HFFc6 (cell line): ENCODE measurements at regions not wholly inside any gene's neighbourhood (a gene's known extent, or its start where the extent isn't known, plus 50 kb on each side); places are given as distances from the start of the nearest gene placed in this dataset.

Experiments used
- DNase-seq: peaks from one replicate; pipeline ENCODE4 v3.0.0-alpha.2; 2018
- H3K27ac Mint-ChIP-seq: 2 replicates; pipeline ENCODE4 v1.8.0; 2020; ENCODE audit warnings: mild to moderate bottlenecking, mixed read lengths
- H3K27me3 Mint-ChIP-seq: 2 replicates; pipeline ENCODE4 v1.8.0; 2021; ENCODE audit warnings: mild to moderate bottlenecking, moderate library complexity, mixed read lengths; ENCODE audit not compliant: insufficient read depth
- H3K36me3 Mint-ChIP-seq: 2 replicates; pipeline ENCODE4 v1.8.0; 2021; ENCODE audit warnings: low read depth, mixed read lengths
- H3K4me1 Mint-ChIP-seq: 2 replicates; pipeline ENCODE4 v1.8.0; 2020; ENCODE audit warnings: low read depth, mixed read lengths
- H3K4me3 Mint-ChIP-seq: 2 replicates; pipeline ENCODE4 v1.8.0; 2020; ENCODE audit warnings: mild to moderate bottlenecking, moderate library complexity, mixed read lengths
- H3K9me3 Mint-ChIP-seq: 2 replicates; pipeline ENCODE4 v1.8.0; 2020; ENCODE audit warnings: mild to moderate bottlenecking, mixed read lengths
- TF ChIP-seq, protein P1 (sequence below): fragments of 200-600 bp; sonication (generic); IDR thresholded peaks from 2 replicates; pipeline ENCODE4 v1.5.0; 2021; ENCODE audit warnings: antibody characterized with exemption, mild to moderate bottlenecking

GRCh38 chr12:118821386-118821925 is 159.9 kb upstream of the SRRM4 start:
- H3K4me1 Mint-ChIP-seq: no peaks in the 10 kb centered on the region
- H3K36me3 Mint-ChIP-seq: no peaks in the 10 kb centered on the region
- no peak for DNase-seq
- H3K27me3 Mint-ChIP-seq: peaks cover 2% of the 10 kb centered on the region; the same call in 1 of the 2 replicates
- H3K4me3 Mint-ChIP-seq: no peak overlapping the region
- H3K27ac Mint-ChIP-seq: no peak overlapping the region
- H3K9me3 Mint-ChIP-seq: peaks cover 41% of the 10 kb centered on the region
- TF ChIP-seq, protein P1, sequence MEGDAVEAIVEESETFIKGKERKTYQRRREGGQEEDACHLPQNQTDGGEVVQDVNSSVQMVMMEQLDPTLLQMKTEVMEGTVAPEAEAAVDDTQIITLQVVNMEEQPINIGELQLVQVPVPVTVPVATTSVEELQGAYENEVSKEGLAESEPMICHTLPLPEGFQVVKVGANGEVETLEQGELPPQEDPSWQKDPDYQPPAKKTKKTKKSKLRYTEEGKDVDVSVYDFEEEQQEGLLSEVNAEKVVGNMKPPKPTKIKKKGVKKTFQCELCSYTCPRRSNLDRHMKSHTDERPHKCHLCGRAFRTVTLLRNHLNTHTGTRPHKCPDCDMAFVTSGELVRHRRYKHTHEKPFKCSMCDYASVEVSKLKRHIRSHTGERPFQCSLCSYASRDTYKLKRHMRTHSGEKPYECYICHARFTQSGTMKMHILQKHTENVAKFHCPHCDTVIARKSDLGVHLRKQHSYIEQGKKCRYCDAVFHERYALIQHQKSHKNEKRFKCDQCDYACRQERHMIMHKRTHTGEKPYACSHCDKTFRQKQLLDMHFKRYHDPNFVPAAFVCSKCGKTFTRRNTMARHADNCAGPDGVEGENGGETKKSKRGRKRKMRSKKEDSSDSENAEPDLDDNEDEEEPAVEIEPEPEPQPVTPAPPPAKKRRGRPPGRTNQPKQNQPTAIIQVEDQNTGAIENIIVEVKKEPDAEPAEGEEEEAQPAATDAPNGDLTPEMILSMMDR: no peak

DNA sequence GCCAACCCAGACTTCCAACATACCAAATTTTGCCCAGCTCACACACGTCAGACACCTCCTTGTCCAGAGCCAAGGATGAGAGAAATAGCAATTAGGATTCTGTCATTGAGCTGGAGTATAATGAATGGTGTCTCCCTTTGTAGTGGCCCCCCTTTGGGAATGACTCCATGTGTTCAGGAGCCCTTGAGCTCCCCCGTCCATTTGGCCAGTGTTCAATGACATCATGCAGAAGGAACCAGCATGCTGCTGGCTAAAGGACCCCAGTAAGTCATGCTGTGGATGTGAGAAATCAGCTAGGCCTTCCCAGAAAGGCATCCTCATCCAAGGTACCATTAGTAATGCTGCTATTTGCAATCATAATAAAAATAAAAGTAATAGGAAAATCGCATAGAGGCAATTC is 158.8 kb upstream of the SRRM4 start:
- Mint-ChIP-seq H3K4me1 (no peaks in the 10 kb centered on the region), H3K27me3 (peaks cover 2% of the 10 kb centered on the region; the same call in 1 of the 2 replicates), H3K4me3 (no peak overlapping the region), H3K36me3 (no peaks in the 10 kb centered on the region), H3K27ac (no peak overlapping the region), H3K9me3 (peaks cover 42% of the 10 kb centered on the region)
- TF ChIP-seq, protein P1: no peak
- no peak for DNase-seq

GRCh38 chr12:118827047-118827446 is 154.3 kb upstream of the SRRM4 start:
- H3K36me3 Mint-ChIP-seq: no peaks in the 10 kb centered on the region
- no peak for DNase-seq
- peaks cover 25% of the 10 kb centered on the region for H3K9me3 Mint-ChIP-seq
- no peaks in the 10 kb centered on the region for H3K4me1 Mint-ChIP-seq
- H3K27ac Mint-ChIP-seq: no peak overlapping the region
- H3K27me3 Mint-ChIP-seq: peaks cover 2% of the 10 kb centered on the region; the same call in 1 of the 2 replicates
- H3K4me3 Mint-ChIP-seq: no peak overlapping the region
- TF ChIP-seq, protein P1: no peak

- Mint-ChIP-seq H3K27me3 (peaks cover 2% of the 10 kb centered on the region; the same call in 1 of the 2 replicates), H3K4me1 (no peaks in the 10 kb centered on the region), H3K27ac (no peak overlapping the region), H3K36me3 (no peaks in the 10 kb centered on the region), H3K4me3 (no peak overlapping the region), H3K9me3 (peaks cover 20% of the 10 kb centered on the region)
- no peak for DNase-seq
- TF ChIP-seq, protein P1: no peak
Measured at GRCh38 chr12:118827606-118828005, 153.7 kb upstream of the SRRM4 start.

GRCh38 chr12:118830296-118830695 is 151.0 kb upstream of the SRRM4 start:
- Mint-ChIP-seq H3K27me3 (peaks cover 2% of the 10 kb centered on the region; the same call in 1 of the 2 replicates), H3K9me3 (peaks cover 33% of the 10 kb centered on the region), H3K4me1 (no peaks in the 10 kb centered on the region), H3K4me3 (no peak overlapping the region), H3K27ac (no peak overlapping the region), H3K36me3 (no peaks in the 10 kb centered on the region)
- no peak for DNase-seq
- TF ChIP-seq, protein P1: no peak
